IMR-90 (cell line): ENCODE measurements at regions not wholly inside any gene's neighbourhood (a gene's known extent, or its start where the extent isn't known, plus 50 kb on each side); places are given as distances from the start of the nearest gene placed in this dataset.

Experiments
- ATAC-seq: fragments of 200-7000 bp; cut with Tn5 transposase; 2 replicates; pipeline ENCODE4 v1.9.1; 2020; ENCODE audit warnings: low read depth, mild to moderate bottlenecking, moderate library complexity
- BruUV-seq: library from RNA; stranded (reverse); fragments of 400-500 nt; replicated peaks from 2 replicates; lab custom pipeline; 2021; lab: Mats Ljungman, UMichigan
- CTCF ChIA-PET: fragments of 300-600 bp; formaldehyde crosslinking; extraction: SDS; loops from one replicate; lab custom pipeline; 2021; ENCODE audit warnings: antibody characterized with exemption; lab: Yijun Ruan, JAX
- POLR2A ChIA-PET: fragments of 300-600 bp; sonication (Branson Sonifier 250); formaldehyde crosslinking; loops from one replicate; lab custom pipeline; 2022; ENCODE audit warnings: antibody characterized with exemption; ENCODE audit not compliant: unreplicated experiment; lab: Charles Lee
- DNase-seq: peaks from one replicate; pipeline ENCODE4 v3.0.0; 2013
- H2AFZ ChIP-seq: replicated peaks from 2 replicates; pipeline ENCODE3; 2013; ENCODE audit warnings: low read length, mild to moderate bottlenecking; ENCODE audit not compliant: poor library complexity
- H2AK5ac ChIP-seq: 2 replicates; pipeline ENCODE4 v1.6.1; 2013; ENCODE audit warnings: low read depth, low read length, inconsistent platforms
- H2AK9ac ChIP-seq: replicated peaks from 2 replicates; pipeline ENCODE3; 2013; ENCODE audit warnings: mild to moderate bottlenecking, low read depth, low read length, moderate library complexity; ENCODE audit not compliant: poor library complexity
- H2BK120ac ChIP-seq: 2 replicates; pipeline ENCODE4 v1.6.1; 2013; ENCODE audit warnings: low read depth, low read length, inconsistent platforms
- H2BK15ac ChIP-seq: 3 replicates; pipeline ENCODE4 v1.6.1; 2013; ENCODE audit warnings: low read depth, low read length, inconsistent platforms
- H2BK20ac ChIP-seq: 2 replicates; pipeline ENCODE4 v1.6.1; 2013; ENCODE audit warnings: low read depth, mild to moderate bottlenecking, inconsistent platforms, low read length, moderate library complexity
- H2BK5ac ChIP-seq: 2 replicates; pipeline ENCODE4 v1.6.1; 2013; ENCODE audit warnings: mild to moderate bottlenecking, low read depth, low read length, inconsistent platforms; ENCODE audit not compliant: poor library complexity, severe bottlenecking
- H3K14ac ChIP-seq: replicated peaks from 2 replicates; pipeline ENCODE4 v1.6.1; 2013; ENCODE audit warnings: low read depth, low read length, inconsistent platforms
- H3K18ac ChIP-seq: 2 replicates; pipeline ENCODE4 v1.6.1; 2013; ENCODE audit warnings: low read depth, low read length, control low read depth
- H3K23ac ChIP-seq: 2 replicates; pipeline ENCODE4 v1.6.1; 2013; ENCODE audit warnings: low read depth, low read length, inconsistent platforms
- H3K27ac ChIP-seq: 2 replicates; pipeline ENCODE4 v1.5.1; 2013; ENCODE audit warnings: mild to moderate bottlenecking, control low read depth, low read length; ENCODE audit not compliant: insufficient read depth
- H3K27me3 ChIP-seq: 2 replicates; pipeline ENCODE4 v1.6.1; 2013; ENCODE audit warnings: low read length; ENCODE audit not compliant: control insufficient read depth, insufficient read depth
- H3K36me3 ChIP-seq: 2 replicates; pipeline ENCODE4 v1.6.1; 2013; ENCODE audit warnings: low read length, mixed read lengths; ENCODE audit not compliant: control insufficient read depth, insufficient read depth
- H3K4ac ChIP-seq: 2 replicates; pipeline ENCODE4 v1.6.1; 2013; ENCODE audit warnings: low read depth, low read length, inconsistent platforms
- H3K4me1 ChIP-seq: 2 replicates; pipeline ENCODE4 v1.6.1; 2013; ENCODE audit warnings: low read length, mixed read lengths; ENCODE audit not compliant: control insufficient read depth, insufficient read depth
- H3K4me2 ChIP-seq: 2 replicates; pipeline ENCODE4 v1.6.1; 2013; ENCODE audit warnings: low read depth, mild to moderate bottlenecking, control low read depth, low read length, moderate library complexity
- H3K4me3 ChIP-seq: 2 replicates; pipeline ENCODE4 v1.5.1; 2013; ENCODE audit warnings: low read depth, mild to moderate bottlenecking, control low read depth, low read length, moderate library complexity; ENCODE audit not compliant: insufficient read depth
- H3K56ac ChIP-seq: 2 replicates; pipeline ENCODE4 v1.6.1; 2013; ENCODE audit warnings: low read length, inconsistent platforms; ENCODE audit not compliant: insufficient read depth; ENCODE audit errors: extremely low read depth
- H3K79me1 ChIP-seq, 2 experiments: 2 replicates each; pipeline ENCODE4 v1.6.1; 2013; ENCODE audit warnings: low read length in 2 of 2, inconsistent platforms in 1 of 2, low read depth in 1 of 2
- H3K9ac ChIP-seq: 2 replicates; pipeline ENCODE4 v1.6.1; 2013; ENCODE audit warnings: low read depth, low read length, control low read depth
- H3K9me1 ChIP-seq: 2 replicates; pipeline ENCODE4 v1.6.1; 2013; ENCODE audit warnings: low read length, inconsistent platforms; ENCODE audit not compliant: insufficient read depth
- H3K9me3 ChIP-seq: 2 replicates; pipeline ENCODE4 v1.6.1; 2013; ENCODE audit warnings: low read length; ENCODE audit not compliant: control insufficient read depth, insufficient read depth
- H4K20me1 ChIP-seq: 2 replicates; pipeline ENCODE4 v1.6.1; 2013; ENCODE audit warnings: low read length, inconsistent platforms; ENCODE audit not compliant: insufficient read depth
- H4K5ac ChIP-seq: 2 replicates; pipeline ENCODE4 v1.6.1; 2013; ENCODE audit warnings: mild to moderate bottlenecking, low read depth, low read length, control low read depth
- H4K8ac ChIP-seq, 2 experiments: 2 replicates each; pipeline ENCODE4 v1.6.1; 2013; ENCODE audit warnings: low read depth in 2 of 2, low read length in 2 of 2, control low read depth in 1 of 2, inconsistent platforms in 1 of 2
- H4K91ac ChIP-seq: 2 replicates; pipeline ENCODE4 v1.6.1; 2013; ENCODE audit warnings: low read depth, low read length, inconsistent platforms; ENCODE audit not compliant: insufficient read depth
- BHLHE40 ChIP-seq: fragments of 150-350 bp; IDR thresholded peaks from 2 replicates; pipeline ENCODE4 v1.6.1; 2016; ENCODE audit warnings: mild to moderate bottlenecking, low read depth, low read length
- CEBPB ChIP-seq: IDR thresholded peaks from 2 replicates; pipeline ENCODE4 v1.6.1; 2012; ENCODE audit warnings: low read depth, low read length, improper control_type of control experiment
- CTCF ChIP-seq: conservative IDR thresholded peaks from 2 replicates; pipeline ENCODE4 v1.5.1; 2012; ENCODE audit warnings: mild to moderate bottlenecking, low read depth, low read length, improper control_type of control experiment
- ELK1 ChIP-seq: fragments of 150-350 bp; IDR thresholded peaks from 2 replicates; pipeline ENCODE4 v1.6.1; 2016; ENCODE audit warnings: low read depth, mild to moderate bottlenecking, low read length, moderate library complexity, borderline replicate concordance
- FOS ChIP-seq: fragments of 150-350 bp; IDR thresholded peaks from 2 replicates; pipeline ENCODE4 v1.6.1; 2016; ENCODE audit warnings: low read depth, low read length
- MAFK ChIP-seq: IDR thresholded peaks from 2 replicates; pipeline ENCODE4 v1.6.1; 2012; ENCODE audit warnings: low read depth, low read length, improper control_type of control experiment
- MAZ ChIP-seq: IDR thresholded peaks from 2 replicates; pipeline ENCODE4 v1.6.1; 2012; ENCODE audit warnings: low read depth, mild to moderate bottlenecking, low read length, improper control_type of control experiment, moderate library complexity, borderline replicate concordance
- MXI1 ChIP-seq: IDR thresholded peaks from 2 replicates; pipeline ENCODE4 v1.6.1; 2012; ENCODE audit warnings: low read depth, mild to moderate bottlenecking, low read length, moderate library complexity, borderline replicate concordance
- NFE2L2 ChIP-seq: fragments of 150-350 bp; IDR thresholded peaks from 2 replicates; pipeline ENCODE4 v1.6.1; 2016; ENCODE audit warnings: low read depth, mild to moderate bottlenecking, low read length
- POLR2A ChIP-seq: IDR thresholded peaks from 2 replicates; pipeline ENCODE4 v1.6.1; 2012; ENCODE audit warnings: mild to moderate bottlenecking, low read depth, low read length
- RAD21 ChIP-seq: IDR thresholded peaks from 2 replicates; pipeline ENCODE4 v1.6.1; 2012; ENCODE audit warnings: low read length, improper control_type of control experiment
- RCOR1 ChIP-seq: IDR thresholded peaks from 2 replicates; pipeline ENCODE4 v1.6.1; 2012; ENCODE audit warnings: mild to moderate bottlenecking, low read length, improper control_type of control experiment; ENCODE audit not compliant: insufficient replicate concordance
- RFX5 ChIP-seq: IDR thresholded peaks from 2 replicates; pipeline ENCODE4 v1.8.0; 2012; ENCODE audit warnings: low read depth, mild to moderate bottlenecking, low read length, moderate library complexity
- SMC3 ChIP-seq: fragments of 150-350 bp; IDR thresholded peaks from 2 replicates; pipeline ENCODE4 v1.6.1; 2016; ENCODE audit warnings: low read depth, mild to moderate bottlenecking, antibody characterized with exemption, low read length, moderate library complexity
- USF2 ChIP-seq: fragments of 150-350 bp; IDR thresholded peaks from 2 replicates; pipeline ENCODE4 v1.6.1; 2017; ENCODE audit warnings: mild to moderate bottlenecking, antibody characterized with exemption, low read length, low read depth
- WGBS, 2 experiments: methylation state at CpG; one replicate each; pipeline versions ENCODE4 v1.1.5 to v1.1.7; 2013; ENCODE audit warnings: missing lambda C conversion rate in 2 of 2; ENCODE audit not compliant: insufficient read length in 1 of 2; ENCODE audit errors: extremely low coverage in 2 of 2; 5-methylcytosine and 5-hydroxymethylcytosine counted together
- dilution Hi-C: fragments of 300-500 bp; cut with HindIII; formaldehyde crosslinking; loops from one replicate; pipeline ENCODE4 v1.14.3; 2018; ENCODE audit warnings: low sequenced_read_pairs; ENCODE audit not compliant: unreplicated experiment
- in situ Hi-C: fragments of 300-500 bp; cut with MboI; formaldehyde crosslinking; loops from 3 replicates; pipeline ENCODE4 v1.14.3; 2019; ENCODE audit warnings: low sequenced_read_pairs, inconsistent platforms, mixed read lengths
- intact Hi-C: fragments of 100-400 bp; cut with micrococcal nuclease; formaldehyde crosslinking; loops from 2 replicates; pipeline ENCODE4 v1.10.0; 2022

- dilution Hi-C loops = no loop called here
- no CpG with 5 or more reads among the region's 2 CpGs for WGBS, 2 experiments
Observed at GRCh38 chr13:107031716-107032115, 463.8 kb upstream of the ARGLU1 start.

More at GRCh38 chr13:107031716-107032115, 463.8 kb upstream of the ARGLU1 start:
- no peak overlapping the region for H4K91ac ChIP-seq
- ChIA-PET CTCF (no interaction called here), POLR2A (no interaction called here)
- no peaks in the 10 kb centered on the region for H3K9me3 ChIP-seq
- H2BK5ac ChIP-seq = no peak overlapping the region
- in situ Hi-C loops (no loop called here), intact Hi-C loops (loop anchor here (5.0 kb wide), 2 partner anchors 39 to 66 kb away; no protein-coding TSS in a partner anchor)
- H3K4me2 ChIP-seq = no peak overlapping the region
- H3K18ac ChIP-seq = no peak overlapping the region
- no peaks in the 10 kb centered on the region for H3K27me3 ChIP-seq
- no peak overlapping the region; a peak in 1 of 4 replicates for H4K8ac ChIP-seq
- no peak overlapping the region for H3K23ac ChIP-seq
- no peak for TF ChIP-seq USF2
- TF ChIP-seq RAD21 = no peak
- TF ChIP-seq FOS = no peak
- no peak for TF ChIP-seq MXI1
- no peak for TF ChIP-seq POLR2A
- no peak for TF ChIP-seq MAFK
- no peak for TF ChIP-seq CEBPB
- no peak for TF ChIP-seq ELK1
- TF ChIP-seq SMC3 = no peak
- TF ChIP-seq BHLHE40 = no peak
- no peak for TF ChIP-seq CTCF
- no peak for TF ChIP-seq RCOR1
- no peak for TF ChIP-seq MAZ
- TF ChIP-seq RFX5 = no peak
- TF ChIP-seq NFE2L2 = no peak
- H3K27ac ChIP-seq = no peak overlapping the region
- no peak overlapping the region for H2AK9ac ChIP-seq
- no peak overlapping the region for H3K4ac ChIP-seq
- no peak overlapping the region for H3K9ac ChIP-seq
- no peaks in the 10 kb centered on the region for H3K9me1 ChIP-seq
- H2BK120ac ChIP-seq = 0 out of 2 replicates have a peak overlapping the region, but pooled peaks have one; percentile 30
- no peak for ATAC-seq
- no peak for DNase-seq
- H2AK5ac ChIP-seq = no peak overlapping the region
- H3K79me1 ChIP-seq = no peaks in the 10 kb centered on the region
- H4K5ac ChIP-seq = no peak overlapping the region
- H3K4me3 ChIP-seq = no peak overlapping the region
- no peak overlapping the region for H2BK15ac ChIP-seq
- H3K56ac ChIP-seq = no peak overlapping the region
- H4K20me1 ChIP-seq = no peaks in the 10 kb centered on the region
- no TSS peak for BruUV-seq
- no peaks in the 10 kb centered on the region for H3K36me3 ChIP-seq
- H3K14ac ChIP-seq = no peak overlapping the region
- H3K4me1 ChIP-seq = peaks cover 11% of the 10 kb centered on the region
- no peak overlapping the region for H2AFZ ChIP-seq
- H2BK20ac ChIP-seq = 0 out of 2 replicates have a peak overlapping the region, but pooled peaks have one; percentile 55
